ENCODE measurements at regions not wholly inside any gene's neighbourhood (a gene's known extent, or its start where the extent isn't known, plus 50 kb on each side); places are given as distances from the start of the nearest gene placed in this dataset.

DNA sequence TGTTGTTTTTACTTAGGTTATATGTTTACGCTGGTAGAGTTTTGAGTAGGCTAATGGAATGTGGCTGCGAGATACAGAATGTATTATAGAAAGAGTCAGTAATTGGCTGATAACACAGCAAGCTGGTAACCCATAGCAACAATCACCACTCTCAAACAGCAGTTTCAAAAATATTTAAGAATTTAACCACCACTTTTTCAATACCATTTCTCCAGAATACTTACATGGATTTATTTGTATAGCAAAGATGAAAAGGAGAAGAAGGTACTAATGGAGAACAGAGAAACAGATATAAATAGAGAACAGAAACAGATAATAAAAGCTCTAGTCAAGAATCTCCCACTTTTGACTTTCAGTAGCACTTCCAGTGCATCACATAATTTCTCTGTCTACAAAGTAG is 188.3 kb upstream of the SLC39A10 start:
- TF ChIP-seq, protein P1, sequence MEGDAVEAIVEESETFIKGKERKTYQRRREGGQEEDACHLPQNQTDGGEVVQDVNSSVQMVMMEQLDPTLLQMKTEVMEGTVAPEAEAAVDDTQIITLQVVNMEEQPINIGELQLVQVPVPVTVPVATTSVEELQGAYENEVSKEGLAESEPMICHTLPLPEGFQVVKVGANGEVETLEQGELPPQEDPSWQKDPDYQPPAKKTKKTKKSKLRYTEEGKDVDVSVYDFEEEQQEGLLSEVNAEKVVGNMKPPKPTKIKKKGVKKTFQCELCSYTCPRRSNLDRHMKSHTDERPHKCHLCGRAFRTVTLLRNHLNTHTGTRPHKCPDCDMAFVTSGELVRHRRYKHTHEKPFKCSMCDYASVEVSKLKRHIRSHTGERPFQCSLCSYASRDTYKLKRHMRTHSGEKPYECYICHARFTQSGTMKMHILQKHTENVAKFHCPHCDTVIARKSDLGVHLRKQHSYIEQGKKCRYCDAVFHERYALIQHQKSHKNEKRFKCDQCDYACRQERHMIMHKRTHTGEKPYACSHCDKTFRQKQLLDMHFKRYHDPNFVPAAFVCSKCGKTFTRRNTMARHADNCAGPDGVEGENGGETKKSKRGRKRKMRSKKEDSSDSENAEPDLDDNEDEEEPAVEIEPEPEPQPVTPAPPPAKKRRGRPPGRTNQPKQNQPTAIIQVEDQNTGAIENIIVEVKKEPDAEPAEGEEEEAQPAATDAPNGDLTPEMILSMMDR (IDR thresholded peaks at IDR 0.05; ENCODE audit: insufficient read depth, low read depth, low read length) = no peak
- TF ChIP-seq EZH2 (IDR thresholded peaks at IDR 0.05; ENCODE audit: insufficient read depth, low read length) = no peak
